H9 (cell line): ENCODE measurements at regions not wholly inside any gene's neighbourhood (a gene's known extent, or its start where the extent isn't known, plus 50 kb on each side); places are given as distances from the start of the nearest gene placed in this dataset.

ENCODE experiments used
- DNase-seq: peaks from one replicate; pipeline ENCODE4 v3.0.0-alpha.2; 2017
- H2AFZ ChIP-seq: one replicate; pipeline ENCODE4 v1.6.1; 2013; ENCODE audit warnings: mild to moderate bottlenecking, low read length, control low read depth, moderate library complexity
- H2AK5ac ChIP-seq: 2 replicates; pipeline ENCODE4 v1.6.1; 2013; ENCODE audit warnings: low read length, control low read depth, mixed read lengths; ENCODE audit not compliant: insufficient read length
- H2BK120ac ChIP-seq: one replicate; pipeline ENCODE4 v1.6.1; 2013; ENCODE audit warnings: low read depth, mild to moderate bottlenecking, low read length, control low read depth, inconsistent platforms; ENCODE audit not compliant: poor library complexity, severe bottlenecking
- H2BK12ac ChIP-seq: 2 replicates; pipeline ENCODE4 v1.6.1; 2013; ENCODE audit warnings: low read length, control low read depth, mixed read lengths, low read depth; ENCODE audit not compliant: insufficient read length
- H2BK15ac ChIP-seq: 2 replicates; pipeline ENCODE4 v1.6.1; 2013; ENCODE audit warnings: low read depth, low read length, control low read depth
- H2BK20ac ChIP-seq: one replicate; pipeline ENCODE4 v1.6.1; 2013; ENCODE audit warnings: low read depth, mild to moderate bottlenecking, low read length, control low read depth, inconsistent platforms; ENCODE audit not compliant: poor library complexity, severe bottlenecking
- H2BK5ac ChIP-seq: 2 replicates; pipeline ENCODE4 v1.6.1; 2013; ENCODE audit warnings: low read length, control low read depth, mixed read lengths; ENCODE audit not compliant: insufficient read length
- H3K14ac ChIP-seq: 2 replicates; pipeline ENCODE4 v1.6.1; 2013; ENCODE audit warnings: low read length, control low read depth; ENCODE audit not compliant: insufficient read depth
- H3K18ac ChIP-seq: 2 replicates; pipeline ENCODE4 v1.6.1; 2013; ENCODE audit warnings: low read depth, mild to moderate bottlenecking, mixed read lengths, low read length, control low read depth; ENCODE audit not compliant: insufficient read length
- H3K23ac ChIP-seq: 2 replicates; pipeline ENCODE4 v1.6.1; 2013; ENCODE audit warnings: low read length, control low read depth, mixed read lengths, low read depth; ENCODE audit not compliant: insufficient read length
- H3K23me2 ChIP-seq: 2 replicates; pipeline ENCODE4 v1.6.1; 2013; ENCODE audit warnings: low read depth, mild to moderate bottlenecking, mixed read lengths, low read length, control low read depth; ENCODE audit not compliant: insufficient read length, poor library complexity, severe bottlenecking
- H3K27ac ChIP-seq: 2 replicates; pipeline ENCODE4 v1.5.1; 2013; ENCODE audit warnings: low read length, control low read depth, mixed read lengths, low read depth; ENCODE audit not compliant: insufficient read length
- H3K27me3 ChIP-seq: 2 replicates; pipeline ENCODE4 v1.6.1; 2013; ENCODE audit warnings: low read length, control low read depth, inconsistent platforms; ENCODE audit not compliant: insufficient read depth
- H3K4ac ChIP-seq: 2 replicates; pipeline ENCODE4 v1.6.1; 2013; ENCODE audit warnings: low read depth, mild to moderate bottlenecking, control low read depth, inconsistent platforms, low read length, moderate library complexity
- H3K4me1 ChIP-seq: 2 replicates; pipeline ENCODE4 v1.6.1; 2013; ENCODE audit warnings: low read length, control low read depth, inconsistent platforms; ENCODE audit not compliant: insufficient read depth
- H3K4me2 ChIP-seq: 2 replicates; pipeline ENCODE4 v1.6.1; 2013; ENCODE audit warnings: low read length, control low read depth, mixed read lengths; ENCODE audit not compliant: insufficient read length, insufficient read depth
- H3K56ac ChIP-seq: 2 replicates; pipeline ENCODE4 v1.6.1; 2013; ENCODE audit warnings: low read depth, mild to moderate bottlenecking, mixed read lengths, low read length, control low read depth; ENCODE audit not compliant: insufficient read length
- H3K79me1 ChIP-seq: 2 replicates; pipeline ENCODE4 v1.6.1; 2013; ENCODE audit warnings: low read depth, mild to moderate bottlenecking, moderate library complexity, low read length, control low read depth, inconsistent platforms; ENCODE audit not compliant: insufficient read depth, poor library complexity, severe bottlenecking
- H3K79me2 ChIP-seq: 2 replicates; pipeline ENCODE4 v1.6.1; 2013; ENCODE audit warnings: low read length, control low read depth, inconsistent platforms; ENCODE audit not compliant: insufficient read depth
- H3K9ac ChIP-seq: 2 replicates; pipeline ENCODE4 v1.6.1; 2013; ENCODE audit warnings: low read length, control low read depth, mixed read lengths; ENCODE audit not compliant: insufficient read length; ENCODE audit errors: extremely low read depth
- H3K9me3 ChIP-seq: one replicate; pipeline ENCODE4 v1.6.1; 2013; ENCODE audit warnings: low read depth, low read length, inconsistent platforms; ENCODE audit not compliant: control insufficient read depth
- H3T11ph ChIP-seq: one replicate; pipeline ENCODE4 v1.6.1; 2013; ENCODE audit warnings: mild to moderate bottlenecking, low read length, control low read depth, inconsistent platforms
- H4K20me1 ChIP-seq: one replicate; pipeline ENCODE4 v1.6.1; 2013; ENCODE audit not compliant: control insufficient read depth, insufficient read length, insufficient read depth
- H4K5ac ChIP-seq: 2 replicates; pipeline ENCODE4 v1.6.1; 2013; ENCODE audit warnings: low read depth, mild to moderate bottlenecking, mixed read lengths, low read length, control low read depth; ENCODE audit not compliant: insufficient read length
- H4K8ac ChIP-seq: replicated peaks from 2 replicates; pipeline ENCODE4 v1.6.1; 2013; ENCODE audit warnings: low read length, control low read depth, mixed read lengths, low read depth; ENCODE audit not compliant: insufficient read length
- H4K91ac ChIP-seq: 2 replicates; pipeline ENCODE4 v1.6.1; 2013; ENCODE audit warnings: low read depth, mild to moderate bottlenecking, moderate library complexity, mixed read lengths, low read length, control low read depth; ENCODE audit not compliant: insufficient read length
- H3K27ac Mint-ChIP-seq, 3 experiments: 2 replicates in 2 of 3; 3 replicates in 1 of 3; pipeline ENCODE4 v1.8.0; 2020 to 2021; ENCODE audit warnings: mixed read lengths in 3 of 3, mild to moderate bottlenecking in 1 of 3, moderate library complexity in 1 of 3
- H3K27me3 Mint-ChIP-seq: 2 replicates; pipeline ENCODE4 v1.8.0; 2021; ENCODE audit warnings: low read depth, mild to moderate bottlenecking, moderate library complexity, mixed read lengths
- H3K36me3 Mint-ChIP-seq, 3 experiments: 2 replicates in 2 of 3; 3 replicates in 1 of 3; pipeline ENCODE4 v1.8.0; 2020 to 2021; ENCODE audit warnings: low read depth in 3 of 3, mixed read lengths in 3 of 3; ENCODE audit not compliant: insufficient read depth in 1 of 3
- H3K4me1 Mint-ChIP-seq, 2 experiments: 2 replicates each; pipeline ENCODE4 v1.8.0; 2020; ENCODE audit warnings: mixed read lengths in 2 of 2
- H3K4me3 Mint-ChIP-seq, 2 experiments: 2 replicates in 1 of 2; 3 replicates in 1 of 2; pipeline ENCODE4 v1.8.0; 2020 to 2021; ENCODE audit warnings: mild to moderate bottlenecking in 2 of 2, mixed read lengths in 2 of 2, moderate library complexity in 1 of 2
- H3K9me3 Mint-ChIP-seq, 2 experiments: 2 replicates in 1 of 2; 3 replicates in 1 of 2; pipeline ENCODE4 v1.8.0; 2020; ENCODE audit warnings: mild to moderate bottlenecking in 2 of 2, mixed read lengths in 2 of 2, moderate library complexity in 1 of 2
- WGBS: extraction: QIAGEN DNeasy Blood & Tissue Kit; methylation state at CpG from one replicate; pipeline ENCODE4 v1.1.7; 2013; ENCODE audit warnings: missing lambda C conversion rate, low lambda C conversion rate, mixed read lengths; ENCODE audit not compliant: insufficient read length; ENCODE audit errors: extremely low coverage; 5-methylcytosine and 5-hydroxymethylcytosine counted together
- TF ChIP-seq, protein P1 (sequence below): fragments of 200-600 bp; sonication (generic); conservative IDR thresholded peaks from 3 replicates; pipeline ENCODE4 v1.8.0; 2021; ENCODE audit warnings: antibody characterized with exemption, mild to moderate bottlenecking

DNA sequence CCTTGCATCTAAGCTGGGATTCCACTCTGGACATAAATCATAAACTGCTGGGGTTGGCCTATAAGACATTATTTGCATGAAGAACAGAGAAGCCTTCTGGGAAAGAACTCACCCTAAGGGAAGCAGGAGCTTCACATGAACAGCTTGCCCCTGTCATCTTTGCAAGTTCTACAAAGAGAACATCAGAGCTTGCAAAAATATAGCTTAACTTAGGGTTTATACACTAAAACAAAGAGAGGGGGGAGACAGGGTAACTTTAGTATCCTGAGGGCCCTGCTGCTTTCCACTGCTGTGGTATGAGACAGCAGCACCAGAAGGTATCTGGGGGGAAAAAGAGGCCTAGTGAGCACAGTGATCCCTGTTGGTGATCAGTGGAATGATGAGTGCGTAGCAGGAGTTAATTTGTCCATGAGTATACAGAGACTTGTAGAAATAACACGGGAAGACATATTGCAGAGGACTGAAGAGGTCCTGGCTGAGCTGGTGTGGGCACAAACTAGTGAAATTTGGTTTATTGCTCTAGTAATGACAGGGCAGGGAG, 116.1 kb upstream of the TSC22D1 start:
- Histone ChIP-seq H4K8ac (no peak overlapping the region), H3K23ac (no peak overlapping the region), H3K4me2 (no peak overlapping the region), H2AK5ac (no peak overlapping the region), H4K5ac (no peak overlapping the region), H2BK5ac (no peak overlapping the region), H4K91ac (no peak overlapping the region), H3K27ac (no peak overlapping the region), H2BK15ac (no peak overlapping the region), H3T11ph (no peak overlapping the region), H4K20me1 (no peaks in the 10 kb centered on the region), H3K4ac (no peak overlapping the region), H3K79me1 (no peaks in the 10 kb centered on the region), H3K14ac (no peak overlapping the region), H3K9me3 (no peaks in the 10 kb centered on the region), H3K18ac (no peak overlapping the region), H2AFZ (no peak overlapping the region), H2BK20ac (no peak overlapping the region), H3K4me1 (no peaks in the 10 kb centered on the region), H2BK120ac (no peak overlapping the region), H3K9ac (no peak overlapping the region), H3K27me3 (no peaks in the 10 kb centered on the region), H3K56ac (no peak overlapping the region), H2BK12ac (no peak overlapping the region), H3K23me2 (no peaks in the 10 kb centered on the region), H3K79me2 (no peaks in the 10 kb centered on the region)
- Mint-ChIP-seq H3K4me1 (0 out of 4 replicates have a peak, but pooled peaks cover 0 to 2% of the 10 kb centered on the region in 2 experiments), H3K36me3 (no peaks in the 10 kb centered on the region), H3K27me3 (no peaks in the 10 kb centered on the region), H3K27ac (no peak overlapping the region), H3K9me3 (no peaks in the 10 kb centered on the region), H3K4me3 (no peak overlapping the region)
- DNase-seq = peak; percentile 30
- WGBS = no CpG with 5 or more reads among the region's 2 CpGs
- TF ChIP-seq, protein P1, sequence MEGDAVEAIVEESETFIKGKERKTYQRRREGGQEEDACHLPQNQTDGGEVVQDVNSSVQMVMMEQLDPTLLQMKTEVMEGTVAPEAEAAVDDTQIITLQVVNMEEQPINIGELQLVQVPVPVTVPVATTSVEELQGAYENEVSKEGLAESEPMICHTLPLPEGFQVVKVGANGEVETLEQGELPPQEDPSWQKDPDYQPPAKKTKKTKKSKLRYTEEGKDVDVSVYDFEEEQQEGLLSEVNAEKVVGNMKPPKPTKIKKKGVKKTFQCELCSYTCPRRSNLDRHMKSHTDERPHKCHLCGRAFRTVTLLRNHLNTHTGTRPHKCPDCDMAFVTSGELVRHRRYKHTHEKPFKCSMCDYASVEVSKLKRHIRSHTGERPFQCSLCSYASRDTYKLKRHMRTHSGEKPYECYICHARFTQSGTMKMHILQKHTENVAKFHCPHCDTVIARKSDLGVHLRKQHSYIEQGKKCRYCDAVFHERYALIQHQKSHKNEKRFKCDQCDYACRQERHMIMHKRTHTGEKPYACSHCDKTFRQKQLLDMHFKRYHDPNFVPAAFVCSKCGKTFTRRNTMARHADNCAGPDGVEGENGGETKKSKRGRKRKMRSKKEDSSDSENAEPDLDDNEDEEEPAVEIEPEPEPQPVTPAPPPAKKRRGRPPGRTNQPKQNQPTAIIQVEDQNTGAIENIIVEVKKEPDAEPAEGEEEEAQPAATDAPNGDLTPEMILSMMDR = no peak; the same call in 2 of the 3 replicates
